GM18502 (cell line): ENCODE measurements at regions not wholly inside any gene's neighbourhood (a gene's known extent, or its start where the extent isn't known, plus 50 kb on each side); places are given as distances from the start of the nearest gene placed in this dataset.
"Not testable (repeated sequence)": the region's sequence is repeated elsewhere in the genome, so short reads cannot be mapped to it uniquely, and the experiment has no call there.

ENCODE experiments used
- ATAC-seq: cut with Tn5 transposase; IDR thresholded peaks from one replicate; pipeline ENCODE4 v1.9.1; 2021; ENCODE audit warnings: mild to moderate bottlenecking; ENCODE audit not compliant: unreplicated experiment, poor library complexity

DNA sequence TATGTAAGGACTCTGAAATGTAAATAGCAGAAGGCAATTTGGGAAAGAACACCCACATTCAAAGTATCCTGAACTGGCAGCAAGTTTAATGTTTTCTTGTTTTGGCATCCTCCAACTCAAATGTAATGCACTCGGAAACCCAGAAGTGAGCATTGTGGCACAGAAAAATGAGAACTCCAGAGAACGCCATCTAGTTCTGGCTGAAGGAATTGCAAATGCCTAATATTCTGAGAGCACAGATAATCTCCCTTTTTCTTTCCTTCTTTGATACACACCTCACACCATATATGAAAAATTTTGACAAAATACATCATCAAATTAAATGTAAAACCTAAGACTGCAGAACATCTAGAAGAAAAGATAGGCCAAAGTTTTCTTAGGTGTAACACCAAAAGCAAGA, 52.1 kb downstream of the PWWP3B start:
- ATAC-seq: no peak

DNA sequence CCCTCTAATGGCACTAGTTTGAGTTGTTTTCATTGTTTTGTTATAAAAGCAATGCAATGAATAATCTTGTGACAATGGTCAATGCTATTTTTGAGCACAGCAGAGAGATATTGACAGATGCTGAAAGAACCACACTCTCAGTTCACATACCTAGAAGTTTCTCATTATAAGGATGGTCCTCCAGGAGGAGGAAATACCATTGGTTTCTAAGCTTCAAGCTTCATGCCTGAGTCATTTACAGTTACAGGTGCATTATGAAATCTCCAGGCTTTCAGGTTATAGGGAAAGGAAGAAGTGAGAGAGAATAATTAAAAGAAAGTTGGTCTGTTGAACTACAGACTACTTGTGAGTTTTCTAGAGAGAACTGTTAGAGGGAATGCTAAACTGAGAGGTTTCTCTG, 75.3 kb downstream of the PWWP3B start:
- ATAC-seq: no peak

DNA sequence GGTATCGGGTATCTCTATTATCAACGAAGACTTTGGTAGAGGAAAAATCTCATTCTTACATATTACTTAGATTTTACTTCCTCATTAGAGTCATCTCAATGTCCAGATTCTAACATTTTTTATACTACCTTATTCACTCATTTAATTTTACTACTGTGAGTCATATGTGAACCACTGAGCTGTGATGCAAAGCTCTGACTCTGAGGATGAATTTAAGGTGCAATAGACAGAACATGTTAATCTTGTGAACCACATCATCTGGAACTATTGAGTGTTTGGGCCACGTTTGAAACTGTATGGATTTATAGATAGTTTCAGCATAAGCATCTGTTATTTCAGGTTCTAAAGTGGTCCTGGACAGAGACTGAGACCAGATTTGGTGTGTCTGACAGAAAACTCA, 78.4 kb downstream of the PWWP3B start:
- no peak for ATAC-seq

DNA sequence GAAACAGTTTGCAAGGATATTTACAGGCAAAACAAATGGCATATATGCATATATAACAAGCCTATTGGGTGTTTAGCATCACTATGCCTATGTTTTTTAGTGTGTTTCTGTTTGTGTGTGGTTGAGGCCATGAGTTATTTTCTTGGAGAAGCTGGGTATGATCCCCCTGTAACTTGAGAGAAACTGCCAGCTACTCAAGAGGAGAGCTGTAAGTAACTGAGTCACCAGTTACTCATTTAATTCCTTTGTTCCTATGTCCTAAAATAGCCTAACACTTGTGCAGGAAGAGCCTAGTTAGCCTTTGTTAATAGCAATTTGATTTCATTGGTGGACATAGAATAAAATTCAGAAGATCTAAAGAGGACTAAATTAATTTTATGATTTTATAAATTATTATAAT, 79.1 kb downstream of the PWWP3B start:
- no peak for ATAC-seq

DNA sequence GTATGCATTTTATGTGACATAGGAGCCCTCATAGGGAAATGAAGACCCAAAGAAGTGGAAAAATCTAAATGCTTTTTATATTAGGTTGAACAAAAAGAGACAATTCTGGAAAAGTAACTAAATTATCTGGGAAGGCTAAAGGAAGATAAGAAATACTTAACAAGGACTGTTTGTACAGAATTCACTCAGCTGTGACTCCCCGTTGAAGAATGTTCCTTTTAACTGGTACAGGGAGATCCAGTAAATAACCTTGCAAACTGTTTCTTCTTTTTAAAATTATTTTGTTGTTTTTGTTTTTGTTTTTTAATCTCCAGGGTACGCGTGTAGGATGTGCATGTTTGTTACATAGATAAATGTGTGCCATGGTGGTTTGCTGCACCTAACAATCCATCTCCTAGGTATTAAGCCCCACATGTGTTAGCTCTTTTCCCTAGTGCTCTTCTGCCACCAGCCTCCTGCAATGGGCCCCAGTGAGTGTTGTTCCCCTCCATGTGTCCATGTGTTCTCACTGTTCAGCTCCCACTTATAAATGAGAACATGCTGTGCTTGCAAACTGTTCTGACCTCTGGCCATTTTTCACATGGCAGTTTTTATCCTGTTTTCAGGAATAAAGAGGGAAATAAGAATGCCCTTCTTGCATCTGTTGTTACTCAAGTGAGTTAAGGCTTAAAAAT, 81.7 kb downstream of the PWWP3B start:
- ATAC-seq: no peak

DNA sequence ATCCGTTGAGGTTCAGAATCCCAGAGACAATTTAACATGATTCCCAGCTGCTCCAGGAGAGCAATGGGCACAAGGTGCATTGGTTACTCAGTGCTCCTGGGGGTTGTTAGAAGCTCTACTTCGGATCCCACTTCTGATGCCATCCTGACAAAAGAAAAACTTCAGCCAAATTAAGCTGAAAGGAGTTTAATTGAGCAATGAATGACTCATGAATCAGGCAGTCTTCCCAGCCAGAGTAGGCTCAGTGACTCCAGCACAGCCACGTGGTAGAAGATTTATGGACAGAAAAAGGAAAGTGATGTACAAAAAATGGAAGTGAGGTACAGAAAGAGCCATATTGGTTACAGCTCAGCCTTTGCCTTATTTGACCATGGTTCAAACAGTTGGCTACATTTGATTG, 95.7 kb downstream of the PWWP3B start:
- ATAC-seq: no peak

DNA sequence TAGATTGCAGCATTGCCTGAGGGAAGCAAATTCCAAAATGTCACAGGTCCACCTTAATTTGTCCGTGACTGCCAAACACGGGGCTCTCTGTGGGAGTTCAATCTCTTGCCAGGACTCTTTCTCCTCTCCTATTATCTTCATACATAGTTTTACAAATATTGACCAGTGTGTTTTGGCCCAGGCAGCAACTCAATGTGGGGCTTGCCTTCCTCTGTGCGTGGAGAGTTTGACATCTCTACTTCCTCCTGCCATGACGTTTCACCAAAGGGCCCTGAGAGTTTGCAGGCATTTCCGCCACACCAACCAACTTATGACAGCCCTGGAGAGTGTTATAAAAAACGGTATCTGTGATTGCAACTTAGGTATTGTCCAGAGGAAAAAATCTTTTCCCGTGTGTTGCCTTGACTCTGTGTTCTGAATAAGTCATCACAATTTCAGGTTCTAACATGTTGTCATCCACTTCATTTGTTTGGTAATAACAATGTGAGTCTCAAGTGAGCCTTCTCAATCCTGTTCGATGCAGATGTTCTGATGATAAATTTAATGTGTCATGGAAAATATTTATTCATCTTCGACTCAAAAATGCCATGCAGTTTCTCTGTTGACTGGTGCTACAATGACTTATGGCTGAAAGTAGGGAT, 106.0 kb downstream of the PWWP3B start:
- ATAC-seq: not testable (repeated sequence)

DNA sequence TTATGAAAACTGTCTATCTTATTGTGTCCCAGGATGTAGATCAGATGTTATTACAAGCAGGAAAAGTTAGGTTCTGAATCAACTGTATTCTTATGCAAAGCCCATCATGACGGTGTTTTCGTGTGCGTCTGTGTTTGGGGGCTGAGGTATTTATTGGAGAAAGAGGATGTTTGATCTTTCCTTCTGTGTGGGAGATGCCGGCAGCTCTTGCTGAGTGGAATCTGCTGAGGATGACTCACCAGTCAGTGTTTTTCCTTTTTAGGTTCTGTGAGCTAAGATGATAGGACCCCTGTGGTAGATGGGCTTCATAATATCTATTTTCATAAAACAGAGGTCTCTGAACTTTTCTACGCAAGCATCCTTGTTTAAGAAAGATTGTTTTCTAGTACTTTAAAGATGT, 107.1 kb downstream of the PWWP3B start:
- ATAC-seq: not testable (repeated sequence)

DNA sequence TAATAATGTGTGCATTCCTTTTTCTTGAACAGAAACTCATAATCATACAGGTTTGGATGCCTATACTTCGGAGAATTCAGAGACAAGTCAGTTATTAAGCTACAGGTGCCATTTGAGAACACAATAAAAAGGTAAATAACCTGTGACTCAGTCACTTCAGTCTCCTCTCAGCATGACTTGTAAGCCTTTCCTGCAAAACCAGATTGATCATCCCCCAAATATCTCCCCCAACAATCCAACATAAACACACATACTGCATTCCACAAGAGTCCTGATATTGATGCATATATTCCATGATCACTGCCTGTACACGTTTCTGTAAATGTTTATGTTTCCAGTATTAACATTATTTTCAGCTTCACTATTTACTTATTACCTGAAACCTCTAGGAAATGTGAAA, 110.8 kb downstream of the PWWP3B start:
- no peak for ATAC-seq

DNA sequence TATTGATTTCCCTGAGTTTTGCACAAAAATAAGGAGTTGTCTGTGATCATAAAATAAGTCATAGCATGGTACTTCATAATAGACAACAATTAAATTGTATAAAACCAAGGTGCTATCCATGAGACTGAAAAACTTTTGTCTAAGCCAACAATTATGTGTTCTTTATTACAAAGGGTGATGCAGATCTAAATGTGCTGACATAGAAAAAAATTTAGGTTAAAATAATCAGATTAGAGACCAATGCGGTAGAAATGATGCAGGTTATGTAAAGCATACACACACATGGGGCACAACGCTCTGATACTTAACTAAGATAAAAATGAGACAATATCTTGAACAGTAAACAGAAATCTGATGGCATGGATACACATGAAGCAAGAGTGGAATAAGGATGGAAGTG, 113.3 kb downstream of the PWWP3B start:
- ATAC-seq: no peak

DNA sequence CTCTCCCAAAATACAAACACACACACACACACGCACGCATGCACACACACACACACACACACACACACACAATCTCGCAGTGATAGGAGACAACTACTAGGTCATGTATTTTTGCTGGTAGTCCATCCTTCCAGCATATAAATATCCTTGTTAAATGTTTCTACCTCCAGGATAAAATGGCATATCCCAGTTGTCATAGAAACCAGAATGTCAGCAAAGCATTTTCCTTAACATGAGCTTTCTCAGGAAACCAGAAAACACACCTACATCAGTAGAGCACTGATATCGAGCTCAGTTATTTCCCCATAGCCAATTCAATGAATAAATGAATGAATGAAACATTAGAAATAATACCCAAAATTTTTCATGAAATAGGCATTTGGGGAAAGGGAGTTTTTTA, 115.7 kb downstream of the PWWP3B start:
- no peak for ATAC-seq

DNA sequence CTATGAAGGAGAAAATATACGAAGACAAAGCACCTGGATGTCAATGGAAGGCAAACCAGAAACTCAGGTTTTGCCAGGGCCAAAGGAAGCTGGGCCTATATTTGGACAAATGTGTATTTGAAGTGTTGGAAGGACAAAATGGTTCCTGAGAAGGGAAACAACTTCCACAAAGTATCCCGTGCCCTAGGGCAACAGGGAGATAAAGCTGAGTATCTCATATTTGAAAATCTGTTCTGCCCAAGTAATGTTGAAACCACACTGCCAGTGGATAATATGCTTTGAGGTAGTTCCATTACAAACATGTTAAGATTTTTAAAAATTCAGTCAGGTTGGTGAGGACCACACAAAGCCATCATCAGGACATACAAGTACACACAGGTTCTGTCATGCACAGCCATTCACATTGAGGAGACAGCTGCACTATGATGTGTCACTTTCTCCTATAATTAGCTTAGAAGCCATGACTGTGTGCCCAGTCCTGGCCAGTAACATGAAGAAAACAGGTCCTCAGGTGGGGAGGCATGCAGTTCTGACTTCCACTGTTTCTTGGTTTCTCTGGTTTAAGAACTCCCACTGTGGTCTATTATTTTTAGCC, 116.4 kb downstream of the PWWP3B start:
- no peak for ATAC-seq

DNA sequence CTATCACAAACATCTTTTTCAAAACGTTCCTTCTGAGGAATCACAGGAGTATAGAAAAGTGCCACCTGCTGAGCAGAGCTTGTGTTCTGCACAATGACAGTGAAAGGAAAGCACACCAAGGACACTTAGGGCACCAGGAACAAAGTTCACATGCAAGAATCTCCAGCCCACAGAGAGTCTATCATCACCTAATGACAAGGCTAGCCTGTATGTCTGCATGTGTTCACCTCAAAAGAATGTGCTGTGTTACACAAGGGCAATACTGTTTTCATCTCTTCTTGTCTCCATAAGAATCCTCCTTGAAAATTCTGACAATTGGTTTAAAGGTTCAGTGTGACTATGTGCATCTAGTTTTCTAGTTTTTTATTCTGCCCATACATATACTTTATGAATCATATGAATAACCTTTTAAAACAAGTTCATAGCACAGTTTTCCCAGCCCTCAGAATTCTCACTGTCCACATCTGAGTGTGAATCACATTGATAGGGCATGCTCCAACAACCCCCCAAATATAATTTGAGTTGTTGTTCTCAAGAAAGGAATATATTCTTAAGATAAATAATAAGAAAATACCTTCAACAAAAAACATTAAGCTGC, 118.0 kb downstream of the PWWP3B start:
- no peak for ATAC-seq

DNA sequence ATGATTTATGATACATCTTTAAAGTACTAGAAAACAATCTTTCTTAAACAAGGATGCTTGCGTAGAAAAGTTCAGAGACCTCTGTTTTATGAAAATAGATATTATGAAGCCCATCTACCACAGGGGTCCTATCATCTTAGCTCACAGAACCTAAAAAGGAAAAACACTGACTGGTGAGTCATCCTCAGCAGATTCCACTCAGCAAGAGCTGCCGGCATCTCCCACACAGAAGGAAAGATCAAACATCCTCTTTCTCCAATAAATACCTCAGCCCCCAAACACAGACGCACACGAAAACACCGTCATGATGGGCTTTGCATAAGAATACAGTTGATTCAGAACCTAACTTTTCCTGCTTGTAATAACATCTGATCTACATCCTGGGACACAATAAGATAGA, 122.7 kb downstream of the PWWP3B start:
- not testable (repeated sequence) for ATAC-seq

DNA sequence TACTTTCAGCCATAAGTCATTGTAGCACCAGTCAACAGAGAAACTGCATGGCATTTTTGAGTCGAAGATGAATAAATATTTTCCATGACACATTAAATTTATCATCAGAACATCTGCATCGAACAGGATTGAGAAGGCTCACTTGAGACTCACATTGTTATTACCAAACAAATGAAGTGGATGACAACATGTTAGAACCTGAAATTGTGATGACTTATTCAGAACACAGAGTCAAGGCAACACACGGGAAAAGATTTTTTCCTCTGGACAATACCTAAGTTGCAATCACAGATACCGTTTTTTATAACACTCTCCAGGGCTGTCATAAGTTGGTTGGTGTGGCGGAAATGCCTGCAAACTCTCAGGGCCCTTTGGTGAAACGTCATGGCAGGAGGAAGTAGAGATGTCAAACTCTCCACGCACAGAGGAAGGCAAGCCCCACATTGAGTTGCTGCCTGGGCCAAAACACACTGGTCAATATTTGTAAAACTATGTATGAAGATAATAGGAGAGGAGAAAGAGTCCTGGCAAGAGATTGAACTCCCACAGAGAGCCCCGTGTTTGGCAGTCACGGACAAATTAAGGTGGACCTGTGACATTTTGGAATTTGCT, 123.8 kb downstream of the PWWP3B start:
- ATAC-seq: not testable (repeated sequence)

DNA sequence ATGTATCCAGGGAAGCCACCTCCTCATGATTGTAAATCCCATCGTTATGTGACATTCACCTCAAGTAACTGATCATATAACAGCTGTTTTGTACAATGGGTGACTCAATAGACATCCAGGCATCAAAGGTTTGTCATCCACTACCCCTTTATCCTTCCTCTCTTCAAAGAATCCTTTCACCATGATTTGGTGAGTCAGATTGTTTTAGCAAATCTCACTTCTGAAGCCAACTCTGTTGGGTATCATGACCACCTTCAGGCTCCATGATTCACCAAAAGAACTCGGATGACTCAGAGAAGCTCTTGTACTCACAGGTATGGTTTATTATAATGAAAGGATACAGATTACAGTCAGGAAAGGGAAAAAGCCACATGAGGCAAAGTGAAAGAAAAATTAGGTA, 132.1 kb downstream of the PWWP3B start:
- ATAC-seq: no peak

DNA sequence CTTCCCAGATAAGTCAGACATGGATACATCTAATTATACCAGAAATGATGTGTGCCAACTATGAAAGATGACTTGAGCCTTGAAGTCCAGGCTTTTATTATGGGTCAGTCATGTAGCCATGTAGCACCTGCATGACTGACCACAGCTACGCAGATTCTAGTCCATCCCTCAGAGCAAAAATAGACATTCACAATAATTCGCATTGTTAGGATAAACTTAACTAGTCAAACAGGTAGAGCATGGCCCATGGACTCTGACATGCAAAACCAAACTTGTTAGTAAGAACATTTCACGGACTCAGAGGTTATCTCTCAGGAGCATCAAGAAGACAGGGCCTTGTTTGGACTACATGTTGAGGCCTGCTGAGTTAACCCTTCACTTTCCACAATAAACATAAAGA, 132.6 kb downstream of the PWWP3B start:
- no peak for ATAC-seq

DNA sequence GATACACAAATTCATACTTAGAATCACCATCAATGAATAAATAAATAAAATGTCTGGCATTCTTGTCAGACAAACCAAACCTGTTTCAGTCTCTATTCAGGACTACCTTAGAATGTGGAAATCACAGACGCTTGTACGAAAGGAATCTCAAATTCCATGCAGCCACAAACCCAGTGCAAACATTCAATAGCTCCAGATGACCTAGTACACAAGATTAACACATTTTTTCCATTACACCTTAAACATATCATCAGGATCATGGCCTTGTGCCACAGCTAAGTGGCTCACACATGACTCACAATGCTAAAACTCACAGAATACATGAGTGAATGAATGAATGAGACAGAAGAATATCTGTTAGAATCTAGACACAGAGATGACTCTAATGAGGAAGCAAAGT, 134.2 kb downstream of the PWWP3B start:
- no peak for ATAC-seq

DNA sequence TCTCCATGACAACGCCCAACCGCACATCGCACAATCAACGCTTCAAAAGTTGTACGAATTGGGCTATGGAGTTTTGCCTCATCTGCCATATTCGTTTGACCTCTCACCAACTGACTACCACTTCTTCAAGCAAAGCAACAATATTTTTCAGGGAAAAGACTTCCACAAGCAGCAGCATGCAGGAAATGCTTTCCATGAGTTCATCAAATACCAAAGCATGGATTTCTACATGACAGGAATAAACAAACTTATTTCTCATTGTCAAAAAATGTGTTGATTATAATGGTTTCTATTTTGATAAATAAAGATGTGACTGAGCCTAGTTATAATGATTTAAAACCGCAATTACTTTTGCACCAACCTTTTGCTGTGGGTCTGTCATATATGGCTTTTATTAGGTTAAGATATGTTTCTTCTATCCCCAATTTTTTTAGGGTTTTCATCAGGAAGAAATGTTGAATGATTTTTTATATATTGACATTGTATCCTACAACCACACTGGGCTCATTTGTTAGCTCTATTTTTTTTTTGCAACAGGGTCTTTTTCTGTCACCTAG, 138.4 kb downstream of the PWWP3B start:
- ATAC-seq: no peak

DNA sequence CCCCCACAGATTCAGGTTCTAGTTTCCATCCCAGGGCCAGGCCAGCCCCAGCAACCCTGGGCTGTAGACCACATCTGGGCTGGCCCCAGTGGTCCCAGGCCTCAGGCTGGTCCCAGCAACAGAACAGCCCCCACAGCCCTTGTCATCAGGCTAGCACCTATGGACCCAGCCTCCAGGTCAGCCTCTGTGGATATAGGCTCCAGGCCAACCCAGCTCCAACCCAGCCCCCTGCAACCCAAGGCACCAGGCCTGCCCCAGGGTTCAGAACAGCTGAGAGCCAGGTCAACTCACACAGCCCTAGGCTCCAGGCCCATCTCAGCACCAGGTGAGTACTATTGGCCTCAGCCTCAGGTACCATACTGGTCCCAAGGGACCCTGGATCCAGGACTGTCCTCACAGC, 155.3 kb downstream of the PWWP3B start:
- no peak for ATAC-seq

DNA sequence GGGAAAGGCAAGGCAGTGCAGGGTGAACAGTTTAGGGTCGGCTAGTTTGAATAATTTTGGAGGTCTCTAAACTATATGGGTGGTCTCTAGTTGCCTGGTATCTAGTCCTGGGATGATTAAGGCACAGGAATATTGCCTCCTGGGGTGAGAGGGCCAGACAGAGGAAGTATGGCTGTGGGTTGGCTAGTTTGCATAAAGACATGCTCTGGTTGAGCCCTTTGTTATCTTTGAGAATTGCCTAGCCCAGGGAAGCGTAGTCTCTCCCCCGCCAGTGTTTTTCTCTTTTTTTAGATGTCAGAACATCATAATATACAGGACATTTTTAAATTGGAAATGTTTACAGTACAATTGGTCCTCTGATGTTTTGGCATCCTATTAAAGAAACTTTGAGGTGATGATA, 163.5 kb downstream of the PWWP3B start:
- peak; percentile 60 for ATAC-seq
